Hepatocyte (in vitro differentiated cells): ENCODE measurements at regions not wholly inside any gene's neighbourhood (a gene's known extent, or its start where the extent isn't known, plus 50 kb on each side); places are given as distances from the start of the nearest gene placed in this dataset.

Source experiments
- DNase-seq: peaks from one replicate; pipeline ENCODE4 v3.0.0-alpha.2; 2016; ENCODE audit warnings: low spot score
- H2AFZ ChIP-seq: fragments of 200-600 bp; sonication (generic); 2 replicates; pipeline ENCODE4 v1.6.0; 2016; ENCODE audit warnings: antibody characterized with exemption, mild to moderate bottlenecking
- H3K27ac ChIP-seq: fragments of 200-600 bp; sonication (generic); 2 replicates; pipeline ENCODE4 v1.5.1; 2016; ENCODE audit warnings: mild to moderate bottlenecking
- H3K27me3 ChIP-seq: fragments of 200-600 bp; sonication (generic); 2 replicates; pipeline ENCODE4 v1.6.1; 2016
- H3K36me3 ChIP-seq: fragments of 200-600 bp; sonication (generic); replicated peaks from 2 replicates; pipeline ENCODE4 v1.5.1; 2016; ENCODE audit warnings: low read depth; ENCODE audit not compliant: insufficient read depth
- H3K4me1 ChIP-seq: fragments of 200-600 bp; sonication (generic); 2 replicates; pipeline ENCODE4 v1.5.1; 2016; ENCODE audit warnings: mild to moderate bottlenecking, moderate library complexity; ENCODE audit not compliant: insufficient read depth
- H3K4me2 ChIP-seq: fragments of 200-600 bp; sonication (generic); 2 replicates; pipeline ENCODE4 v1.6.0; 2016
- H3K4me3 ChIP-seq: fragments of 200-600 bp; sonication (generic); 2 replicates; pipeline ENCODE4 v1.5.1; 2016; ENCODE audit warnings: mild to moderate bottlenecking
- H3K79me2 ChIP-seq: fragments of 200-600 bp; sonication (generic); 2 replicates; pipeline ENCODE4 v1.6.0; 2017; ENCODE audit warnings: mild to moderate bottlenecking
- H3K9me2 ChIP-seq: fragments of 200-600 bp; sonication (generic); replicated peaks from 2 replicates; pipeline ENCODE4 v1.6.0; 2017; ENCODE audit warnings: mild to moderate bottlenecking; ENCODE audit not compliant: insufficient read depth
- H3K9me3 ChIP-seq: fragments of 200-600 bp; sonication (generic); 2 replicates; pipeline ENCODE4 v1.5.1; 2016; ENCODE audit warnings: low read depth, mild to moderate bottlenecking
- H4K20me1 ChIP-seq: fragments of 200-600 bp; sonication (generic); 2 replicates; pipeline ENCODE4 v1.6.0; 2016; ENCODE audit warnings: mild to moderate bottlenecking; ENCODE audit not compliant: insufficient read depth, poor library complexity, severe bottlenecking
- CTCF ChIP-seq: fragments of 200-600 bp; sonication (generic); IDR thresholded peaks from 2 replicates; pipeline ENCODE4 v1.5.1; 2016; ENCODE audit warnings: antibody characterized with exemption, mild to moderate bottlenecking; ENCODE audit not compliant: poor library complexity
- EZH2 ChIP-seq: fragments of 200-600 bp; sonication (generic); IDR thresholded peaks from 2 replicates; pipeline ENCODE4 v1.6.1; 2016; ENCODE audit warnings: antibody characterized with exemption, mild to moderate bottlenecking, borderline replicate concordance
- EZH2phosphoT487 ChIP-seq: fragments of 200-600 bp; sonication (generic); IDR thresholded peaks from one replicate; pipeline ENCODE4 v1.6.1; 2018; ENCODE audit warnings: antibody characterized with exemption, mild to moderate bottlenecking, low read depth, moderate library complexity; ENCODE audit not compliant: unreplicated experiment, severe bottlenecking
- WGBS: methylation state at CpG from one replicate; pipeline ENCODE4 v1.1.6; 2016; ENCODE audit warnings: low lambda C conversion rate; ENCODE audit errors: missing lambda C conversion rate; 5-methylcytosine and 5-hydroxymethylcytosine counted together

GRCh38 chr5:118519466-118519865, 468.9 kb downstream of the DTWD2 start:
- WGBS: 95% methylated on average over 1 of the region's 1 CpG

DNA sequence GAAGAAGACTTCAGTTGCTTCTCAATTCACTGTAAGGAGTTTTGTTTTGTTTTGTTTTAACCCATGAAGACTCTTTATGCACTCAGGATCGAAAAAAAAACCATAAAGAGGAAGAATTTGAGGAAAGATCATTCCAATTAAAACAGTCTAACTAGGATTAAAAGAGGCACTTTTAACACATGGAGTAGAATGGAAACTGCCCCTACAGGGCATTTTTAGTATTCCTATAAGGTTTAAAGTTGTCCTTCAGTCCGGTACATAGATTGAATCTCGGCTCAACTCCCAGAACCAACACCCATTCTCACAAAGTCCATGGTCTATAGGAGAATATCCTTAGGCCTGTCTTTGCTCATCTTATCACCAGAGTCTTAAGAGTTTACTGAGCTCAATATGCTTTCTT, 469.6 kb downstream of the DTWD2 start:
- Histone ChIP-seq H3K36me3 (no peaks in the 10 kb centered on the region), H3K9me3 (no peaks in the 10 kb centered on the region), H3K4me1 (no peaks in the 10 kb centered on the region), H4K20me1 (no peaks in the 10 kb centered on the region), H3K9me2 (no peaks in the 10 kb centered on the region), H3K27me3 (no peaks in the 10 kb centered on the region), H3K4me3 (no peak overlapping the region), H3K27ac (no peak overlapping the region), H3K4me2 (no peak overlapping the region), H3K79me2 (no peaks in the 10 kb centered on the region), H2AFZ (no peak overlapping the region)
- TF ChIP-seq EZH2 (no peak), CTCF (no peak), EZH2phosphoT487 (no peak)
- DNase-seq: no peak
- 97% methylated on average over 3 of the region's 3 CpGs for WGBS

More at GRCh38 chr5:118519466-118519865, 468.9 kb downstream of the DTWD2 start:
- Histone ChIP-seq H3K36me3 (no peaks in the 10 kb centered on the region), H3K4me2 (no peak overlapping the region), H4K20me1 (no peaks in the 10 kb centered on the region), H3K9me3 (no peaks in the 10 kb centered on the region), H3K27ac (no peak overlapping the region), H3K9me2 (no peaks in the 10 kb centered on the region), H3K27me3 (no peaks in the 10 kb centered on the region), H3K79me2 (no peaks in the 10 kb centered on the region), H2AFZ (no peak overlapping the region), H3K4me3 (no peak overlapping the region), H3K4me1 (no peaks in the 10 kb centered on the region)
- no peak for DNase-seq
- TF ChIP-seq EZH2phosphoT487 (no peak), EZH2 (no peak), CTCF (no peak)

- no peak overlapping the region for H3K27ac ChIP-seq
- H3K9me2 ChIP-seq: no peaks in the 10 kb centered on the region
- H3K27me3 ChIP-seq: no peaks in the 10 kb centered on the region
- WGBS: 100% methylated on average over 1 of the region's 1 CpG
- H3K4me1 ChIP-seq: no peaks in the 10 kb centered on the region
- no peak overlapping the region for H3K4me2 ChIP-seq
- no peak for DNase-seq
- H3K4me3 ChIP-seq: no peak overlapping the region
- no peaks in the 10 kb centered on the region for H3K79me2 ChIP-seq
- no peaks in the 10 kb centered on the region for H4K20me1 ChIP-seq
- no peaks in the 10 kb centered on the region for H3K9me3 ChIP-seq
- TF ChIP-seq EZH2phosphoT487 (no peak), EZH2 (no peak), CTCF (no peak)
- H3K36me3 ChIP-seq: no peaks in the 10 kb centered on the region
- no peak overlapping the region for H2AFZ ChIP-seq
Observed at GRCh38 chr5:118511846-118512245, 476.5 kb downstream of the DTWD2 start.
